Activated CD8-positive, alpha-beta T cell treated with anti-CD3 and anti-CD28 coated beads for 36 hours (primary cell): ENCODE measurements at regions not wholly inside any gene's neighbourhood (a gene's known extent, or its start where the extent isn't known, plus 50 kb on each side); places are given as distances from the start of the nearest gene placed in this dataset.

Source experiments
- ATAC-seq: fragments of 200-7000 bp; cut with Tn5 transposase; one replicate; pipeline ENCODE4 v1.10.0; 2021; ENCODE audit warnings: mild to moderate bottlenecking, moderate library complexity
- CTCF ChIA-PET: fragments of 350-600 bp; sonication (Branson Sonifier 250); formaldehyde crosslinking; loops from one replicate; lab custom pipeline; 2021; ENCODE audit warnings: antibody characterized with exemption; lab: Charles Lee
- POLR2A ChIA-PET: fragments of 350-600 bp; sonication (Branson Sonifier 250); formaldehyde crosslinking; loops from one replicate; lab custom pipeline; 2021; ENCODE audit warnings: antibody characterized with exemption; lab: Charles Lee
- DNase-seq: peaks from one replicate; pipeline ENCODE4 v3.0.0-alpha.2; 2020
- H3K27ac Mint-ChIP-seq: one replicate; pipeline ENCODE4 v1.8.0; 2021; ENCODE audit warnings: mild to moderate bottlenecking, mixed read lengths
- H3K27me3 Mint-ChIP-seq: one replicate; pipeline ENCODE4 v1.8.0; 2021; ENCODE audit warnings: mixed read lengths
- H3K36me3 Mint-ChIP-seq: one replicate; pipeline ENCODE4 v1.8.0; 2021; ENCODE audit warnings: low read depth, mixed read lengths
- H3K4me1 Mint-ChIP-seq: one replicate; pipeline ENCODE4 v1.8.0; 2021; ENCODE audit warnings: low read depth, mixed read lengths
- H3K4me3 Mint-ChIP-seq: one replicate; pipeline ENCODE4 v1.8.0; 2021; ENCODE audit warnings: mild to moderate bottlenecking, moderate library complexity, mixed read lengths
- H3K9me3 Mint-ChIP-seq: one replicate; pipeline ENCODE4 v1.8.0; 2021; ENCODE audit warnings: mixed read lengths
- CTCF ChIP-seq: fragments of 200-600 bp; IDR thresholded peaks from one replicate; pipeline ENCODE4 v1.8.0; 2022; ENCODE audit warnings: antibody characterized with exemption, mild to moderate bottlenecking
- intact Hi-C: fragments of 100-400 bp; cut with micrococcal nuclease; formaldehyde crosslinking; loops from one replicate; pipeline ENCODE4 v1.10.0; 2022

- Mint-ChIP-seq H3K4me3 (no peak overlapping the region), H3K27me3 (peaks cover 9% of the 10 kb centered on the region), H3K36me3 (no peaks in the 10 kb centered on the region), H3K27ac (no peak overlapping the region), H3K4me1 (no peaks in the 10 kb centered on the region), H3K9me3 (no peaks in the 10 kb centered on the region)
- ATAC-seq (no peak), DNase-seq (no peak)
- ChIA-PET CTCF (interaction anchor here (0.7 to 8.1 kb wide), 2 partner anchors 8 to 12 kb away, joined by 4 to 55 read pairs; no protein-coding TSS in a partner anchor), POLR2A (no interaction called here)
- intact Hi-C loops: loop anchor here (5.0 kb wide), 1 partner anchor 931 kb away; no protein-coding TSS in a partner anchor
- TF ChIP-seq CTCF: no peak
These were observed 72.5 kb downstream of the LIG4 start for GRCh38 chr13:108142702-108143436.

GRCh38 chr13:108137176-108137575, 78.2 kb downstream of the LIG4 start:
- CTCF ChIA-PET: no interaction called here
- intact Hi-C loops: no loop called here
- no peaks in the 10 kb centered on the region for H3K4me1 Mint-ChIP-seq

GRCh38 chr13:108127406-108127805, 87.9 kb downstream of the LIG4 start:
- POLR2A ChIA-PET: no interaction called here
- no peak overlapping the region for H3K27ac Mint-ChIP-seq
- TF ChIP-seq CTCF: no peak
- no peak for ATAC-seq
- H3K27me3 Mint-ChIP-seq: no peaks in the 10 kb centered on the region
- intact Hi-C loops: no loop called here
- no peaks in the 10 kb centered on the region for H3K36me3 Mint-ChIP-seq
- no peak for DNase-seq
- no peaks in the 10 kb centered on the region for H3K9me3 Mint-ChIP-seq
- H3K4me3 Mint-ChIP-seq: no peak overlapping the region
- CTCF ChIA-PET: interaction anchor here (1.0 kb wide), 1 partner anchor 28 kb away, joined by 4 read pairs; no protein-coding TSS in a partner anchor
- H3K4me1 Mint-ChIP-seq: no peaks in the 10 kb centered on the region

More at GRCh38 chr13:108137176-108137575, 78.2 kb downstream of the LIG4 start:
- Mint-ChIP-seq H3K36me3 (no peaks in the 10 kb centered on the region), H3K27ac (no peak overlapping the region), H3K4me3 (no peak overlapping the region), H3K27me3 (peaks cover 4% of the 10 kb centered on the region), H3K9me3 (no peaks in the 10 kb centered on the region)
- no peak for DNase-seq
- POLR2A ChIA-PET: no interaction called here
- no peak for ATAC-seq
- TF ChIP-seq CTCF: no peak

- ChIA-PET CTCF (no interaction called here), POLR2A (no interaction called here)
- H3K4me3 Mint-ChIP-seq: no peak overlapping the region
- no peak for TF ChIP-seq CTCF
- H3K27ac Mint-ChIP-seq: no peak overlapping the region
- H3K36me3 Mint-ChIP-seq: no peaks in the 10 kb centered on the region
- H3K27me3 Mint-ChIP-seq: no peaks in the 10 kb centered on the region
- no peaks in the 10 kb centered on the region for H3K9me3 Mint-ChIP-seq
- DNase-seq (no peak), ATAC-seq (no peak)
- no peaks in the 10 kb centered on the region for H3K4me1 Mint-ChIP-seq
- intact Hi-C loops: no loop called here
These were observed 89.3 kb downstream of the LIG4 start for GRCh38 chr13:108126056-108126455.

- no peak overlapping the region for H3K27ac Mint-ChIP-seq
- ATAC-seq: no peak
- no peaks in the 10 kb centered on the region for H3K9me3 Mint-ChIP-seq
- CTCF ChIA-PET: no interaction called here
- POLR2A ChIA-PET: no interaction called here
- H3K36me3 Mint-ChIP-seq: no peaks in the 10 kb centered on the region
- H3K4me3 Mint-ChIP-seq: no peak overlapping the region
- no peak for TF ChIP-seq CTCF
- intact Hi-C loops: no loop called here
- no peaks in the 10 kb centered on the region for H3K27me3 Mint-ChIP-seq
- no peaks in the 10 kb centered on the region for H3K4me1 Mint-ChIP-seq
- no peak for DNase-seq
These were observed 93.9 kb downstream of the LIG4 start for GRCh38 chr13:108121406-108121805.
